Stimulated activated CD8-positive, alpha-beta memory T cell treated with anti-CD3 and anti-CD28 coated beads, Interleukin-7, amount 100 ng/mL, for 48 hours (primary cell): ENCODE measurements at regions not wholly inside any gene's neighbourhood (a gene's known extent, or its start where the extent isn't known, plus 50 kb on each side); places are given as distances from the start of the nearest gene placed in this dataset.
"Not testable (repeated sequence)": the region's sequence is repeated elsewhere in the genome, so short reads cannot be mapped to it uniquely, and the experiment has no call there.

ENCODE experiments used
- DNase-seq, 2 donors: peaks; one replicate each; pipeline ENCODE4 v3.0.0-alpha.2; 2020; ENCODE audit warnings: low read depth in 1 of 2; ENCODE audit errors: extremely low read depth in 1 of 2

GRCh38 chr6:144667532-144668503 lies 382.7 kb downstream of the UTRN start:
- DNase-seq, result no peak

GRCh38 chr6:144670259-144670658 lies 385.1 kb downstream of the UTRN start:
- not testable (repeated sequence) for DNase-seq

GRCh38 chr6:144673807-144674206 lies 388.7 kb downstream of the UTRN start:
- DNase-seq, result no peak

GRCh38 chr6:144675231-144675861 lies 390.2 kb downstream of the UTRN start:
- DNase-seq, result peak in 1 of 2 donors; percentile 28

- DNase-seq, result not testable (repeated sequence)
Measured at GRCh38 chr6:144676310-144676709, 391.2 kb downstream of the UTRN start.

GRCh38 chr6:144677263-144677662 lies 392.1 kb downstream of the UTRN start:
- DNase-seq, result not testable (repeated sequence)

- no peak for DNase-seq
Measured at GRCh38 chr6:144678844-144679243, 393.7 kb downstream of the UTRN start.

- no peak for DNase-seq
Measured at GRCh38 chr6:144681334-144681733, 396.2 kb downstream of the UTRN start.

- no peak for DNase-seq
Measured at GRCh38 chr6:144683216-144684070, 398.3 kb downstream of the UTRN start.

- no peak for DNase-seq
Measured at GRCh38 chr6:144688713-144689112, 403.6 kb downstream of the UTRN start.

GRCh38 chr6:144689503-144690040 lies 404.4 kb downstream of the UTRN start:
- DNase-seq, result no peak

- no peak for DNase-seq
Measured at GRCh38 chr6:144690133-144690532, 405.0 kb downstream of the UTRN start.

- DNase-seq, result no peak
Measured at GRCh38 chr6:144690666-144691065, 405.5 kb downstream of the UTRN start.

- DNase-seq, result not testable (repeated sequence)
Measured at GRCh38 chr6:144692050-144692449, 406.9 kb downstream of the UTRN start.

GRCh38 chr6:144695858-144696533 lies 410.9 kb downstream of the UTRN start:
- DNase-seq, result no peak

GRCh38 chr6:144696610-144697368 lies 411.7 kb downstream of the UTRN start:
- DNase-seq, result no peak

- no peak for DNase-seq
Measured at GRCh38 chr6:144697369-144697760, 412.2 kb downstream of the UTRN start.

GRCh38 chr6:144697801-144698200 lies 412.7 kb downstream of the UTRN start:
- DNase-seq, result no peak

- DNase-seq, result no peak
Measured at GRCh38 chr6:144702781-144703180, 417.6 kb downstream of the UTRN start.

- no peak for DNase-seq
Measured at GRCh38 chr6:144710207-144710606, 425.1 kb downstream of the UTRN start.
